WTC11 (cell line): ENCODE measurements at regions not wholly inside any gene's neighbourhood (a gene's known extent, or its start where the extent isn't known, plus 50 kb on each side); places are given as distances from the start of the nearest gene placed in this dataset.

Experiments used
- ATAC-seq: fragments of 200-7000 bp; cut with Tn5 transposase; 2 replicates; pipeline ENCODE4 v1.10.0; 2021; ENCODE audit warnings: mild to moderate bottlenecking, moderate library complexity
- CTCF ChIA-PET: fragments of 300-600 bp; sonication (Branson Sonifier 250); formaldehyde crosslinking; loops from one replicate; lab custom pipeline; 2021; ENCODE audit warnings: antibody characterized with exemption; lab: Charles Lee
- POLR2A ChIA-PET: fragments of 350-600 bp; sonication (Branson Sonifier 250); formaldehyde crosslinking; loops from one replicate; lab custom pipeline; 2021; ENCODE audit warnings: antibody characterized with exemption; lab: Charles Lee
- DNase-seq: peaks from one replicate; pipeline ENCODE4 v3.0.0; 2021; ENCODE audit warnings: low spot score
- H3K27ac Mint-ChIP-seq: 2 replicates; pipeline ENCODE4 v1.8.0; 2021; ENCODE audit warnings: mixed read lengths
- H3K27me3 Mint-ChIP-seq: 2 replicates; pipeline ENCODE4 v1.8.0; 2021; ENCODE audit warnings: low read depth, mild to moderate bottlenecking, moderate library complexity, mixed read lengths
- H3K36me3 Mint-ChIP-seq: 2 replicates; pipeline ENCODE4 v1.8.0; 2021; ENCODE audit warnings: mixed read lengths
- H3K4me1 Mint-ChIP-seq: 2 replicates; pipeline ENCODE4 v1.8.0; 2022; ENCODE audit warnings: mixed read lengths
- H3K4me3 Mint-ChIP-seq: 2 replicates; pipeline ENCODE4 v1.8.0; 2021; ENCODE audit warnings: mild to moderate bottlenecking, moderate library complexity, mixed read lengths
- H3K9me3 Mint-ChIP-seq: 2 replicates; pipeline ENCODE4 v1.8.0; 2021; ENCODE audit warnings: mixed read lengths
- CBFB ChIP-seq: sonication (generic); formaldehyde crosslinking; IDR thresholded peaks from 2 replicates; pipeline ENCODE4 v1.8.1; 2022; ENCODE audit warnings: mild to moderate bottlenecking, low read depth, missing genetic modification reagents
- CREB1 ChIP-seq: sonication (generic); formaldehyde crosslinking; IDR thresholded peaks from 2 replicates; pipeline ENCODE4 v1.8.0; 2023; ENCODE audit warnings: mild to moderate bottlenecking, missing genetic modification reagents
- ESRRA ChIP-seq: sonication (generic); formaldehyde crosslinking; IDR thresholded peaks from 2 replicates; pipeline ENCODE4 v1.8.1; 2022; ENCODE audit warnings: mild to moderate bottlenecking, missing genetic modification reagents, borderline replicate concordance
- KAT7 ChIP-seq: sonication (generic); formaldehyde crosslinking; IDR thresholded peaks from 2 replicates; pipeline ENCODE4 v1.8.1; 2023; ENCODE audit warnings: missing genetic modification reagents, mild to moderate bottlenecking, borderline replicate concordance
- NFATC4 ChIP-seq: fragments of 250-450 bp; sonication (Bioruptor Pico); IDR thresholded peaks from 2 replicates; pipeline ENCODE4 v1.9.0; 2021; ENCODE audit warnings: mild to moderate bottlenecking
- NFE2L1 ChIP-seq: sonication (generic); formaldehyde crosslinking; IDR thresholded peaks from 2 replicates; pipeline ENCODE4 v1.8.1; 2023; ENCODE audit warnings: missing genetic modification reagents
- OVOL2 ChIP-seq: fragments of 250-450 bp; sonication (Bioruptor Pico); IDR thresholded peaks from 2 replicates; pipeline ENCODE4 v1.9.0; 2021; ENCODE audit warnings: mild to moderate bottlenecking, borderline replicate concordance
- RELA ChIP-seq: sonication (generic); formaldehyde crosslinking; IDR thresholded peaks from 2 replicates; pipeline ENCODE4 v1.8.1; 2022; ENCODE audit warnings: missing genetic modification reagents, mild to moderate bottlenecking, borderline replicate concordance
- RORB ChIP-seq: fragments of 250-450 bp; sonication (Bioruptor Pico); IDR thresholded peaks from 2 replicates; pipeline ENCODE4 v1.9.0; 2021; ENCODE audit warnings: mild to moderate bottlenecking
- SMAD4 ChIP-seq: sonication (generic); formaldehyde crosslinking; IDR thresholded peaks from 2 replicates; pipeline ENCODE4 v1.8.0; 2022; ENCODE audit warnings: mild to moderate bottlenecking, missing genetic modification reagents
- SOX15 ChIP-seq: fragments of 250-450 bp; sonication (Bioruptor Pico); IDR thresholded peaks from 2 replicates; pipeline ENCODE4 v1.9.0; 2021; ENCODE audit warnings: mild to moderate bottlenecking
- TEAD1 ChIP-seq: sonication (generic); formaldehyde crosslinking; IDR thresholded peaks from 2 replicates; pipeline ENCODE4 v1.8.0; 2022; ENCODE audit warnings: mild to moderate bottlenecking, missing genetic modification reagents
- ZNF219 ChIP-seq: sonication (generic); formaldehyde crosslinking; IDR thresholded peaks from 2 replicates; pipeline ENCODE4 v1.8.0; 2023; ENCODE audit warnings: missing genetic modification reagents, mild to moderate bottlenecking, borderline replicate concordance
- ZNF263 ChIP-seq: sonication (generic); formaldehyde crosslinking; IDR thresholded peaks from 2 replicates; pipeline ENCODE4 v1.8.1; 2022; ENCODE audit warnings: low read depth, mild to moderate bottlenecking, moderate library complexity, missing genetic modification reagents
- TF ChIP-seq, protein P1 (sequence below): sonication (generic); formaldehyde crosslinking; IDR thresholded peaks from 2 replicates; pipeline ENCODE4 v1.8.0; 2022; ENCODE audit warnings: mild to moderate bottlenecking, missing genetic modification reagents
- TF ChIP-seq, protein P2 (sequence below): sonication (generic); formaldehyde crosslinking; conservative IDR thresholded peaks from 2 replicates; pipeline ENCODE4 v1.8.1; 2022; ENCODE audit warnings: mild to moderate bottlenecking, missing genetic modification reagents
- TF ChIP-seq, protein P3 (sequence below): sonication (generic); formaldehyde crosslinking; IDR thresholded peaks from 2 replicates; pipeline ENCODE4 v1.8.1; 2022; ENCODE audit warnings: mild to moderate bottlenecking, missing genetic modification reagents, moderate library complexity, borderline replicate concordance
- TF ChIP-seq, protein P4 (sequence below): sonication (generic); formaldehyde crosslinking; IDR thresholded peaks from 2 replicates; pipeline ENCODE4 v1.8.0; 2022; ENCODE audit warnings: mild to moderate bottlenecking, missing genetic modification reagents
- TF ChIP-seq, protein P5 (sequence below): fragments of 250-450 bp; sonication (Bioruptor Pico); conservative IDR thresholded peaks from 2 replicates; pipeline ENCODE4 v1.9.0; 2021; ENCODE audit warnings: mild to moderate bottlenecking
- TF ChIP-seq, protein P6 (sequence below): fragments of 250-450 bp; sonication (Bioruptor Pico); IDR thresholded peaks from 2 replicates; pipeline ENCODE4 v1.9.0; 2021; ENCODE audit warnings: mild to moderate bottlenecking

DNA sequence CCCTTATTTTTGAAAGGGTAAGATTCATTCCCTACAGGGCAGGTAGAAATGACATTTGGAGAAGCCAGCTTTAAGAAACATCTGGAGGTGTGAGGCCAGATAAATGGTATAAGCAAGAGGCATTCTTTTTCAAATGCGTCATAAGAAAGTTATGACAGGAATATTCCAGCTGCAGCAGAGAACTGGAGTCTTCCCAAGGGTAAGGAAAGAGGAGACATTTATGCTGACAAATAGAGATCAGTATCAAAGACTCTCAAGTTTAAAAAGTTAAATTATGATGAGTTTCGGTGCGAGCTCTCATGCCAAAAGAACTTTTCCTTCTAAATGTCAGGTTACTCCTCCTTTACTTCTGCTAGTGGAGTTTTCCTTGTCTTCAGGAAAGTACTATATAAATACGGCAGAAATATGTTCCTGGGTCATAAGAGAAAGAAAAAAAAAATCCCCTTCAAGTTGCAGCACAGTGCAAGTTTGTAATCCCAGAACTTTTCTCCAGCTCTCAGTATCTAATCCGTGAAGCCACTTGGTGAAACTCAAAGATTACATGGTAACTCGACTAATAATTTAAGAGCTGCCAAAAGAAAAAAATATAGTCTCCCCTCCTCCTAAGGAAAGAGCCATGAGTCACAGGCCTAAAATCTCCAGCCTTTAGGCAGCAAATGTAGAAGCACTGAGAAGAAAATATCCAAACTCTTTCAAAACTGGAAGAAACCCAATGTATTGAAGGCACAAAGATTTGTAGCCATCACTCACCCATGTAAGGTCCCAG lies 428.1 kb downstream of the MEIS1 start:
- no peaks in the 10 kb centered on the region for H3K9me3 Mint-ChIP-seq
- no peak for DNase-seq
- CTCF ChIA-PET: no interaction called here
- TF ChIP-seq, protein P1, sequence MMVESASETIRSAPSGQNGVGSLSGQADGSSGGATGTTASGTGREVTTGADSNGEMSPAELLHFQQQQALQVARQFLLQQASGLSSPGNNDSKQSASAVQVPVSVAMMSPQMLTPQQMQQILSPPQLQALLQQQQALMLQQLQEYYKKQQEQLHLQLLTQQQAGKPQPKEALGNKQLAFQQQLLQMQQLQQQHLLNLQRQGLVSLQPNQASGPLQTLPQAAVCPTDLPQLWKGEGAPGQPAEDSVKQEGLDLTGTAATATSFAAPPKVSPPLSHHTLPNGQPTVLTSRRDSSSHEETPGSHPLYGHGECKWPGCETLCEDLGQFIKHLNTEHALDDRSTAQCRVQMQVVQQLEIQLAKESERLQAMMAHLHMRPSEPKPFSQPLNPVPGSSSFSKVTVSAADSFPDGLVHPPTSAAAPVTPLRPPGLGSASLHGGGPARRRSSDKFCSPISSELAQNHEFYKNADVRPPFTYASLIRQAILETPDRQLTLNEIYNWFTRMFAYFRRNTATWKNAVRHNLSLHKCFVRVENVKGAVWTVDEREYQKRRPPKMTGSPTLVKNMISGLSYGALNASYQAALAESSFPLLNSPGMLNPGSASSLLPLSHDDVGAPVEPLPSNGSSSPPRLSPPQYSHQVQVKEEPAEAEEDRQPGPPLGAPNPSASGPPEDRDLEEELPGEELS (CRISPR knock-in tag): no peak
- no peak for TF ChIP-seq NFE2L1 (CRISPR knock-in tag)
- no peak for TF ChIP-seq CREB1 (CRISPR knock-in tag)
- TF ChIP-seq RORB: no peak
- TF ChIP-seq, all 79 proteins: peak for 0
- H3K27ac Mint-ChIP-seq: no peak overlapping the region
- H3K4me3 Mint-ChIP-seq: no peak overlapping the region
- ATAC-seq: no peak
- POLR2A ChIA-PET: no interaction called here
- H3K4me1 Mint-ChIP-seq: no peaks in the 10 kb centered on the region
- 0 out of 2 replicates have a peak, but pooled peaks cover 1% of the 10 kb centered on the region for H3K27me3 Mint-ChIP-seq
- H3K36me3 Mint-ChIP-seq: no peaks in the 10 kb centered on the region

DNA sequence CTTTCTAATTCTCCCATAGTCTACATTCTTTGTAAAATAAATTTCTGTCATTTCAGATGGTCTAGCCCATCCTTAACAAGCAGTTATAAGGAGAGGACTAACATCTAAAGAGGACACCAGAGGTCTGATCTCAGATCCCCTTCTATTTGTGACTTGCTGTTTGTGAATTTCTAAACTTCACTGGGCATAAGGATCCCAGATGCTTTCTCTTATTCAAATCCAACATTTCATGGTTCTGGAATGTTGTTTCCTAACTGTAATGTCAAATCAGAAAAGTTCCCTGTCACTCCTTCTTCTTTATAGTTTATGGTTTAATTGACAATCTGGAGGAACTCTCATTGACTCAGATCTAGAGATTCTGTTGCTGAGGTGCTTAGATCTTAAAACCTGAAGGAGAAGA lies 430.2 kb downstream of the MEIS1 start:
- H3K4me3 Mint-ChIP-seq: no peak overlapping the region
- H3K36me3 Mint-ChIP-seq: no peaks in the 10 kb centered on the region
- ATAC-seq (no peak), DNase-seq (no peak)
- peaks cover 3% of the 10 kb centered on the region; the same call in 1 of the 2 replicates for H3K27me3 Mint-ChIP-seq
- H3K9me3 Mint-ChIP-seq: no peaks in the 10 kb centered on the region
- no peak overlapping the region for H3K27ac Mint-ChIP-seq
- ChIA-PET POLR2A (no interaction called here), CTCF (no interaction called here)
- no peaks in the 10 kb centered on the region for H3K4me1 Mint-ChIP-seq
- no peak for TF ChIP-seq RELA (CRISPR knock-in tag)
- TF ChIP-seq NFATC4 (CRISPR knock-in tag): no peak
- no peak for TF ChIP-seq CBFB
- TF ChIP-seq, protein P2, sequence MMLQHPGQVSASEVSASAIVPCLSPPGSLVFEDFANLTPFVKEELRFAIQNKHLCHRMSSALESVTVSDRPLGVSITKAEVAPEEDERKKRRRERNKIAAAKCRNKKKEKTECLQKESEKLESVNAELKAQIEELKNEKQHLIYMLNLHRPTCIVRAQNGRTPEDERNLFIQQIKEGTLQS: no peak
- TF ChIP-seq SOX15 (CRISPR knock-in tag): no peak
- TF ChIP-seq OVOL2 (CRISPR knock-in tag): no peak
- no peak for TF ChIP-seq TEAD1 (CRISPR knock-in tag)
- TF ChIP-seq, protein P3, sequence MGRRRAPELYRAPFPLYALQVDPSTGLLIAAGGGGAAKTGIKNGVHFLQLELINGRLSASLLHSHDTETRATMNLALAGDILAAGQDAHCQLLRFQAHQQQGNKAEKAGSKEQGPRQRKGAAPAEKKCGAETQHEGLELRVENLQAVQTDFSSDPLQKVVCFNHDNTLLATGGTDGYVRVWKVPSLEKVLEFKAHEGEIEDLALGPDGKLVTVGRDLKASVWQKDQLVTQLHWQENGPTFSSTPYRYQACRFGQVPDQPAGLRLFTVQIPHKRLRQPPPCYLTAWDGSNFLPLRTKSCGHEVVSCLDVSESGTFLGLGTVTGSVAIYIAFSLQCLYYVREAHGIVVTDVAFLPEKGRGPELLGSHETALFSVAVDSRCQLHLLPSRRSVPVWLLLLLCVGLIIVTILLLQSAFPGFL: no peak
- no peak for TF ChIP-seq ESRRA
- TF ChIP-seq, protein P4, sequence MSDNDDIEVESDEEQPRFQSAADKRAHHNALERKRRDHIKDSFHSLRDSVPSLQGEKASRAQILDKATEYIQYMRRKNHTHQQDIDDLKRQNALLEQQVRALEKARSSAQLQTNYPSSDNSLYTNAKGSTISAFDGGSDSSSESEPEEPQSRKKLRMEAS: no peak
- TF ChIP-seq ZNF219 (CRISPR knock-in tag): no peak
- TF ChIP-seq ZNF263 (CRISPR knock-in tag): no peak
- no peak for TF ChIP-seq SMAD4
- TF ChIP-seq KAT7 (CRISPR knock-in tag): no peak
- TF ChIP-seq, protein P5, sequence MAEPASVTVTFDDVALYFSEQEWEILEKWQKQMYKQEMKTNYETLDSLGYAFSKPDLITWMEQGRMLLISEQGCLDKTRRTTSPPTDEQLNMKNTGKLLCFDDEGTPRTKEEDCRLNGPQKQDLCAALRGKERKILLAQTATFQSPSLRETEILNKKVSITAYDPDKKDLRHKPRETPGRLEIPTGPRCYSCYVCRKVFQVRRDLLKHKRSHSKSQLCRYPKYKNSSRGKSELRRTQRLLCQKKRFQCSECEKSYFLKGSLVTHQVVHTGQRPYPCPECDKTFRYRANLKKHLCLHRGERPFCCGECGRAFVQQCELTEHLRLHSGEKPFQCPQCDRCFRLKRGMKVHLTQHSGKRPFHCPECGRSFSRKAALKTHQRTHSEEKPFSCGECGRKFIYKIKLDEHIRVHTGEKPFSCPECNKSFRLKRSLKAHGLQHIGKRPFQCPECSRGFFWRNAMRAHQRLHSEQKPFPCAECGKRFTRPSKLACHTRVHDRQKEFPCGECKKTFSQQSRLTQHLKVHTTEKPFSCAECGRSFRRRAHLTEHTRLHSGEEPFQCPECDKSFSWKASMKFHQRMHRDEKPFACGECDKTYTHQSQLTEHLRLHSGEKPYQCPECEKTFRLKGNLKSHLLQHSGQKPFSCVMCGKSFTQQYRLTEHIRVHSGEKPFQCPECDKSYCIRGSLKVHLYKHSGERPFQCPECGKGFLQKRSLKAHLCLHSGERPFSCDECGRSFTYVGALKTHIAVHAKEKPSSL (CRISPR knock-in tag): no peak
- TF ChIP-seq, protein P6, sequence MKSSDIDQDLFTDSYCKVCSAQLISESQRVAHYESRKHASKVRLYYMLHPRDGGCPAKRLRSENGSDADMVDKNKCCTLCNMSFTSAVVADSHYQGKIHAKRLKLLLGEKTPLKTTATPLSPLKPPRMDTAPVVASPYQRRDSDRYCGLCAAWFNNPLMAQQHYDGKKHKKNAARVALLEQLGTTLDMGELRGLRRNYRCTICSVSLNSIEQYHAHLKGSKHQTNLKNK (CRISPR knock-in tag): no peak
